ENCODE measurements at regions not wholly inside any gene's neighbourhood (a gene's known extent, or its start where the extent isn't known, plus 50 kb on each side); places are given as distances from the start of the nearest gene placed in this dataset.
A peak's percentile ranks its signal among the peaks of the same experiment; 100 is the strongest.

- RAD21 ChIA-PET (ENCODE audit: unreplicated experiment): no interaction called here
- FAIRE-seq: no peak
Measured at GRCh38 chr6:51456282-51456681, 631.1 kb downstream of the PKHD1 start.

GRCh38 chr6:51459958-51460357, 627.5 kb downstream of the PKHD1 start:
- RAD21 ChIA-PET (ENCODE audit: unreplicated experiment): interaction anchor here (0.7 to 1.0 kb wide), 3 partner anchors 9 to 103 kb away, joined by 3 to 4 read pairs (median 3); no protein-coding TSS in a partner anchor
- TF ChIP-seq RELB (IDR thresholded peaks at IDR 0.05; ENCODE audit: low read depth) (peak; percentile 76; the same call in 1 of the 2 replicates), ZBTB40 (IDR thresholded peaks at IDR 0.05; ENCODE audit: borderline replicate concordance) (no peak), PAX5 (IDR thresholded peaks at IDR 0.05; ENCODE audit: borderline replicate concordance, low read depth, low read length) (peak; percentile 49; the same call in 1 of the 2 replicates), ELK1 (IDR thresholded peaks at IDR 0.05; ENCODE audit: low read depth, low read length) (no peak)

More at GRCh38 chr6:51456282-51456681, 631.1 kb downstream of the PKHD1 start:
- BruUV-seq (replicated peaks): no TSS peak
- Histone ChIP-seq H3K27ac (ENCODE audit: control insufficient read depth, insufficient read depth) (no peak overlapping the region), H3K4me3 (no peak overlapping the region), H3K36me3 (ENCODE audit: control insufficient read depth in 2 of 2, insufficient read depth in 2 of 2, low read length in 1 of 2) (no peaks in the 10 kb centered on the region), H3K79me2 (ENCODE audit: control insufficient read depth, insufficient read depth, low read length) (no peaks in the 10 kb centered on the region), H2AFZ (ENCODE audit: control insufficient read depth, low read depth, low read length) (no peak overlapping the region), H3K4me2 (ENCODE audit: control insufficient read depth, insufficient read depth) (no peak overlapping the region), H3K9me3 (replicated peaks; ENCODE audit: control insufficient read depth, insufficient read depth, low read length) (no peaks in the 10 kb centered on the region; the same call in 2 of the 3 replicates), H3K9ac (ENCODE audit: control insufficient read depth, insufficient read depth, low read length) (no peak overlapping the region), H3K4me1 (ENCODE audit: control insufficient read depth, insufficient read depth, low read length) (peaks cover 5% of the 10 kb centered on the region; the same call in 1 of the 2 replicates), H3K27me3 (replicated peaks in 1 of 2; ENCODE audit: control insufficient read depth in 2 of 2, insufficient read depth in 2 of 2, low read length in 1 of 2) (no peaks in the 10 kb centered on the region), H4K20me1 (ENCODE audit: control insufficient read depth, insufficient read depth) (no peaks in the 10 kb centered on the region)
- intact Hi-C loops (cut with micrococcal nuclease; ENCODE audit: unreplicated experiment) (loop anchor here (5.0 to 10.0 kb wide), 2 partner anchors 491 to 639 kb away; partner anchors contain the start of gene TFAP2B), in situ Hi-C loops (cut with MboI) (no loop called here)
- DNase-seq (ENCODE audit: low read depth, low spot score): no peak
- POLR2A ChIA-PET: no interaction called here
- SMC1A ChIA-PET (ENCODE audit: uncharacterized antibody, unreplicated experiment): interaction anchor here (1.3 to 1.7 kb wide), 2 partner anchors 22 to 153 kb away, joined by 3 read pairs; no protein-coding TSS in a partner anchor
- CTCF ChIA-PET: interaction anchor here (1.0 kb wide), 1 partner anchor 58 kb away, joined by 4 read pairs; no protein-coding TSS in a partner anchor
- TF ChIP-seq SMAD5 (IDR thresholded peaks at IDR 0.05; ENCODE audit: low read depth): no peak
- TF ChIP-seq RBBP5 (conservative IDR thresholded peaks at IDR 0.05): no peak
- no peak for TF ChIP-seq ATF7 (IDR thresholded peaks at IDR 0.05; ENCODE audit: low read depth)
- TF ChIP-seq KLF5 (IDR thresholded peaks at IDR 0.05; ENCODE audit: partially characterized antibody): no peak
- no peak for TF ChIP-seq HCFC1 (IDR thresholded peaks at IDR 0.05; ENCODE audit: low read length)
- TF ChIP-seq KAT2A (conservative IDR thresholded peaks at IDR 0.05; ENCODE audit: control insufficient read depth, low read depth, low read length): no peak
- no peak for TF ChIP-seq DPF2 (IDR thresholded peaks at IDR 0.05)
- no peak for TF ChIP-seq BHLHE40 (IDR thresholded peaks at IDR 0.05; ENCODE audit: borderline replicate concordance in 1 of 2, low read depth in 2 of 2, low read length in 1 of 2)
- no peak for TF ChIP-seq MYC (IDR thresholded peaks at IDR 0.05; ENCODE audit: insufficient read depth, insufficient read length, insufficient replicate concordance, low read length, severe bottlenecking)
- no peak for TF ChIP-seq MTA3 (IDR thresholded peaks at IDR 0.05; ENCODE audit: borderline replicate concordance, low read length)
- no peak for TF ChIP-seq ZSCAN29 (IDR thresholded peaks at IDR 0.05)
- TF ChIP-seq JUNB (IDR thresholded peaks at IDR 0.05): no peak
- TF ChIP-seq YY1 (IDR thresholded peaks at IDR 0.05; ENCODE audit: low read depth, low read length): no peak
- no peak for ATAC-seq

More at GRCh38 chr6:51459958-51460357, 627.5 kb downstream of the PKHD1 start:
- Histone ChIP-seq H3K4me2 (ENCODE audit: control insufficient read depth, insufficient read depth) (peak overlapping the region; percentile 44; the same call in 1 of the 2 replicates), H3K4me3 (no peak overlapping the region), H3K9ac (ENCODE audit: control insufficient read depth, insufficient read depth, low read length) (no peak overlapping the region), H4K20me1 (ENCODE audit: control insufficient read depth, insufficient read depth) (no peaks in the 10 kb centered on the region), H3K27me3 (replicated peaks in 1 of 2; ENCODE audit: control insufficient read depth in 2 of 2, insufficient read depth in 2 of 2, low read length in 1 of 2) (no peaks in the 10 kb centered on the region), H3K4me1 (ENCODE audit: control insufficient read depth, insufficient read depth, low read length) (peaks cover 7% of the 10 kb centered on the region; the same call in 1 of the 2 replicates), H3K79me2 (ENCODE audit: control insufficient read depth, insufficient read depth, low read length) (no peaks in the 10 kb centered on the region), H3K9me3 (replicated peaks; ENCODE audit: control insufficient read depth, insufficient read depth, low read length) (no peaks in the 10 kb centered on the region; the same call in 2 of the 3 replicates), H3K27ac (ENCODE audit: control insufficient read depth, insufficient read depth) (peak overlapping the region; percentile 43; the same call in 1 of the 2 replicates), H2AFZ (ENCODE audit: control insufficient read depth, low read depth, low read length) (peak overlapping the region; percentile 31), H3K36me3 (ENCODE audit: control insufficient read depth in 2 of 2, insufficient read depth in 2 of 2, low read length in 1 of 2) (no peaks in the 10 kb centered on the region)
- SMC1A ChIA-PET (ENCODE audit: uncharacterized antibody, unreplicated experiment): interaction anchor here (2.0 to 5.5 kb wide), 4 partner anchors 10 to 102 kb away, joined by 7 to 33 read pairs (median 14); no protein-coding TSS in a partner anchor
- in situ Hi-C loops (cut with MboI): no loop called here
- POLR2A ChIA-PET: no interaction called here
- DNase-seq (ENCODE audit: low read depth, low spot score) (peak; percentile 73), ATAC-seq (peak; percentile 93), FAIRE-seq (no peak)
- WGBS (ENCODE audit: insufficient coverage, insufficient replicate concordance, low lambda C conversion rate, missing lambda C conversion rate): 0% methylated on average over 2 of the region's 2 CpGs
- no TSS peak for BruUV-seq (replicated peaks)
- CTCF ChIA-PET: interaction anchor here (0.8 to 1.0 kb wide), 2 partner anchors 35 to 61 kb away, joined by 3 read pairs; no protein-coding TSS in a partner anchor
- intact Hi-C loops (cut with micrococcal nuclease; ENCODE audit: unreplicated experiment): loop anchor here (1.0 to 10.0 kb wide), 3 partner anchors 62 to 643 kb away; partner anchors contain the start of gene TFAP2B

Measured in GM12878 (cell line).